GM20431 (cell line): ENCODE measurements at regions not wholly inside any gene's neighbourhood (a gene's known extent, or its start where the extent isn't known, plus 50 kb on each side); places are given as distances from the start of the nearest gene placed in this dataset.

Experiments used
- in situ Hi-C: fragments of 300-500 bp; cut with MseI, MboI; formaldehyde crosslinking; loops from one replicate; pipeline ENCODE4 v1.15.0; 2020; ENCODE audit warnings: low sequenced_read_pairs; ENCODE audit not compliant: unreplicated experiment

DNA sequence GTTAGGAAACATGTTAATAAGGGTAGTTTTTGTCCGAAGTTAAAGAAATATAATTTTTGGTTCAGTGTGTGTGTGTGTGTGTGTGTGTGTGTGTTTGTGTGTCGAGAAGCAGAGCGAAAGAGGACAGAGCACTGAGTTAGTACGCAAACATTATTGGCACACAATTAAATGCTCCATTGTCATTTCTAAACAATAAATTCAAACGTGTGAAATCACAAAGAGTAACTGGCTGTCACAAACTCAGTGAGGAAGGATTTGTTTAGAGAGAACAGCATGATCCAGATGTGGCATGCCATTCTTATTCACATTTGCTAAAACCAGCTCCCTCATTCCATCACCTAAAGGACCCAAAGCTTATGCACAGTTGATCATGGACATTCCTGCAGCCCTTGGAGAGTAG, 970.8 kb downstream of the DTWD2 start:
- in situ Hi-C loops, result no loop called here

GRCh38 chr5:118016396-118016795, 972.0 kb downstream of the DTWD2 start:
- in situ Hi-C loops, result no loop called here

DNA sequence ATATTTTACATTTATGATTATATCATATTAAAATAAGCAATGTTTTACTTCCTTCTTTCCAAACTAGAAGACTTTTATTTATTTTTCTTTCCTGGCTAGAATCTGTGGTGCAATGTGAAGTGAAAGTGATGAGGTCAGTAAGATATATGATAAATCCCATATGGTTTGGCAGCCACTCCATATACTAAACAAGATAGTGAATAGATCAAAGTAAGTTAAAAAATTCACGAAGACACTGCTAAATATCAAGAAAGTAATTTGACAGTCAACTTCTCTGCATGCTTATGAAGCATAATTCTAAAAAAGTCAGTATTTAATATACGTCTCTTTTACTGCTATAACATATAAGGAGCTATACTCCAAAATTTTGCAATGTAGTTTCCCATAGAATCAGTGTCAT, 972.8 kb downstream of the DTWD2 start:
- in situ Hi-C loops, result no loop called here

DNA sequence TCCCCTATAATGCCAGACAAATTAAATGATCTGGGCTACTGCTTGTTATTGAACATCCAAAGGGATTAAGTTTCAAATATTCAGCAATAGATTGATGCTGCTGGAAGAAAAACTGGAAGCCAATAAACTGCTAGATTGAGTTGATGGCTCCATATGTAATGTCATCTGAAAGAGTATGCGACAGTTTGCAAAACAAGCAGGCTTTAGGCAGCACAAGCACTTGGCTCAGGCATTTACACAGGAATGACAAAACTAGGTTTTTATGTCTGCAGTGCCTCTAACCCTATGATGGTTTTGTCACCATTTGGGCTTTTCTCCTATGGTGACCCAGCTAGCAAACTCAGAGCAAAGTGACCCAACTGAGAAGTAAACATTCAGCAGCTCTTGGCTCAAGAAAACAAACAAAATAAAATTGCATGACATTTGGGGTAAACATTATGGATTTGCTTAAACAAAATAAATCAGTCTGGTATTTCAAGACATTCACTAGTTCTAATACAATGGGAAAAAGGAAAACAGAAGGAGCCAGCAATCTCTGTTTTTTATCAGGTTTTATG, 978.5 kb downstream of the DTWD2 start:
- in situ Hi-C loops, result no loop called here

DNA sequence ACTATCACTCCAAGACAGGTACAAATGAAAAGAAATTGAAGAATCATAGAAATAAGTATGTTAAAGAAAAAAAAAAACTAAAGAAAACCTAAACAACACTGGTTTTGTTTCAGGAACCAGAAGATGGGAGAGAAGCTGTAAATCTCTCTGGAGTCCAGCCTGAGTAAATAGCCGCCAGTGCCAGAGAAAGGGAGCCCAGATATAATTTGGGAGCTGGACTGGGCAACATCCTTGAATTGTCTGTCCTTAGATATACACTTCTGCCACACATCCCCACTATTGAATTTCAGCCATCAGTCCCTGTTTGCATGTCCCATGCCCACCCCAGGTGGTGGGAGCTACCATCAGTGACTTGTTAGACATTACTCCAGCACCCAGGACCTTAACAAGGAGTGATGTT, 979.6 kb downstream of the DTWD2 start:
- in situ Hi-C loops, result no loop called here

- in situ Hi-C loops, result no loop called here
These were observed 981.1 kb downstream of the DTWD2 start for GRCh38 chr5:118007262-118007661.

- in situ Hi-C loops, result no loop called here
These were observed 982.1 kb downstream of the DTWD2 start for GRCh38 chr5:118006219-118006618.

- in situ Hi-C loops, result no loop called here
These were observed 988.3 kb downstream of the DTWD2 start for GRCh38 chr5:117999939-118000549.

- in situ Hi-C loops, result no loop called here
These were observed 1005.7 kb downstream of the DTWD2 start for GRCh38 chr5:117982691-117983090.

DNA sequence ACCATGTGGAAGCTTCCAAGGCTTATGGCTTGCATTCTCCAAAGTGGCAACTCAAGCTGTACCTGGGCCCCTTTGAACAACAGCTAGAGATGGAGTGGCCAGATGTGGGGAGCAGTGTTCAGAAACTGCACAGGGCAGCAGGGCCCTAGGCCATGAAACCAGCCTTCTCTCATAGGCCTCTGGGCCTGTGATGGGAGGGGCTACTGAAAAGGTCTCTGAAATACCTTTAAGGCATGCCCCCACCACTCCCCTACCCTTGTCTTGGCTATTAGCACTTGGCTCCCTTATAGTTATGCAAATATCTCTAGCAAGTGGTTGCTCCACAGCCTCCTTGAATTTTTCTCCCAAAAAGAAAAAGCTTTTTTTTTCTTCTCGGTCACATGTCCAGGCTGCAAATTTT, 1014.6 kb downstream of the DTWD2 start:
- in situ Hi-C loops, result no loop called here

DNA sequence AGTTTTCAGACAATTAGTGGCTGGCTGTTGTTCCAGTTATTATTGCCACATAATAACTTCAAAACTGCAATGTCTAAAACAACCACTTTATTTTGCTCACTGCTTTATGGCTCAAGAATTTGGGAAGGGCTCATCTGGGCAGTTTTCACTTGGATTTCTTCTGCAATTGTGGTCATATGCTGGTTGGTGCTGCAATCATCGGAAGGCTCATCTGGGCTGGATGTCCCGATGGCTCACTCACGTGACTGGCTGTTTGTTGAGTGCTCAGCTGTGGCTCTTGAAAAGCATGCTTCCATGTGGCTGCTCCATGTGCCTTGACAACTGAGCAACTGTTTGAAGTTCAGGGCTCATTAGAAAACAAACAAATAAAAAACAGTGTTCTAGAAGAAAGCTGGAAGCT, 1032.5 kb downstream of the DTWD2 start:
- in situ Hi-C loops, result no loop called here

- in situ Hi-C loops, result no loop called here
These were observed 1034.0 kb downstream of the DTWD2 start for GRCh38 chr5:117954331-117954730.

DNA sequence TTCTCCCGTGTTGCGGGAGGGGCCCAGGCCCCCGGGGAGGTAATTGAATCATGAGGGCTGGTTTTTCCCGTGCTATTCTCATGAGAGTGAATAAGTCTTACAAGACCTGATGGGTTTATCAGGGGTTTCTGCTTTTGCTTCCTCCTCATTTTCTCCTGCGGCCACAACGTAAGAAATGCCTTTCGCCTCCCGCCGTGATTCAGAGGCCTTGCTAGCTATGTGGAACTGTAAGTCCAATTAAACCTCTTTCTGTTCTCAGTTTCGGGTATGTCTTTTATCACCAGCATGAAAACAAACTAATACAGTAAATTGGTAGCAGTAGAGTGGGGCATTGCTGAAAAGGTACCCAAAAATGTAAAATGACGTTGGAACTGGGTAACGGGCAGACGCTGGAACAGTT, 1035.1 kb downstream of the DTWD2 start:
- in situ Hi-C loops, result no loop called here

GRCh38 chr5:117947836-117948235, 1040.5 kb downstream of the DTWD2 start:
- in situ Hi-C loops, result no loop called here

GRCh38 chr5:117947121-117947520, 1041.2 kb downstream of the DTWD2 start:
- in situ Hi-C loops, result no loop called here

GRCh38 chr5:117945258-117945657, 1043.1 kb downstream of the DTWD2 start:
- in situ Hi-C loops, result no loop called here

GRCh38 chr5:117943541-117943940, 1044.8 kb downstream of the DTWD2 start:
- in situ Hi-C loops, result no loop called here

- in situ Hi-C loops, result no loop called here
These were observed 1045.4 kb downstream of the DTWD2 start for GRCh38 chr5:117942861-117943519.

DNA sequence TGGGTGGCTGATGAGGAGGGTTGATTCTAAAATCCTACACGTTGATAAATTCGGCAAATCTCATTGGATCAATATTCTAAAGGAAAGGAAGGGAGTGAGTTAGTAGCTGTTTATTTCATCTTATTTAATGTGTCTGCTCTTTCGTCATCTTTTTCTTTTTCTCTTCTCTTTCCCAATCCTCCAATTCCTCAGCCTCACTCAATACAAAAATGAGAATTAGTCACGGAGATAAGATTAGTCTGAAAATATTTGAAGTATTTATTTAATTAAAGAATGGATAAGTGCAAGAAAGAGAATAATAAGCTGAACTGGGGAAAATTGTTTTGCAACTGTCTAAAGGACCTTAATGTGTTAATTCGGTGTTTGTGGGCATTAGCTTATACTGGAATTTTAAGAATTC, 1095.1 kb downstream of the DTWD2 start:
- in situ Hi-C loops, result no loop called here

- in situ Hi-C loops, result no loop called here
These were observed 1096.0 kb downstream of the DTWD2 start for GRCh38 chr5:117892360-117892759.

DNA sequence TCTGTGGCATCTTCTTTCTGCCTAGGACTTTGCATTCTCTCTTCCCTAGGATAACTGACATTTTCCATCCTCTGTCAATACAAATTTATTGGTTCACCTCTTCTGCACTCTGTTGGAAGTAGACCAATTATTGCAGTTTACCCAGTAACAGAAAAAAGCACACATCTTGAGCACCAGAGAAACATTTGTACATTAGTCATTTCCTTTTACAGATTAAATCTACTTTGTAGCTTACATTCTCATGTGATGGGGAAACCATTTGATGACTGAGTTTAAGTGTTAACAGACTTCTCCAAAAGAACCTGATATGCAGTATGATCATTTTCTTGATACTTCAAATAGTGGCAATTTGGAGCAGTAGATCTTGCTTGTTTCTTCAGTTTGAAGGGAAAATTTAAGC, 1098.8 kb downstream of the DTWD2 start:
- in situ Hi-C loops, result no loop called here

GRCh38 chr5:117888688-117889087, 1099.7 kb downstream of the DTWD2 start:
- in situ Hi-C loops, result no loop called here
